BE2C (cell line): ENCODE measurements at regions not wholly inside any gene's neighbourhood (a gene's known extent, or its start where the extent isn't known, plus 50 kb on each side); places are given as distances from the start of the nearest gene placed in this dataset.

Source experiments
- DNase-seq: peaks from one replicate; pipeline ENCODE4 v3.0.0-alpha.2; 2020
- H3K27me3 ChIP-seq: fragments of 250-450 bp; sonication (Bioruptor Pico); 2 replicates; pipeline ENCODE4 v1.5.1; 2020; ENCODE audit warnings: mild to moderate bottlenecking
- H3K36me3 ChIP-seq: fragments of 250-450 bp; sonication (Bioruptor Pico); 2 replicates; pipeline ENCODE4 v1.5.1; 2020; ENCODE audit warnings: mild to moderate bottlenecking
- H3K4me1 ChIP-seq: fragments of 250-450 bp; sonication (Bioruptor Pico); 2 replicates; pipeline ENCODE4 v1.5.1; 2020
- H3K4me3 ChIP-seq: 2 replicates; pipeline ENCODE4 v1.5.1; 2011; ENCODE audit warnings: low read depth, low read length
- H3K9me3 ChIP-seq: fragments of 250-450 bp; sonication (Bioruptor Pico); 2 replicates; pipeline ENCODE4 v1.5.1; 2020
- TF ChIP-seq, protein P1 (sequence below): IDR thresholded peaks from 2 replicates; pipeline ENCODE4 v1.5.1; 2012; ENCODE audit warnings: mild to moderate bottlenecking, low read depth, low read length

DNA sequence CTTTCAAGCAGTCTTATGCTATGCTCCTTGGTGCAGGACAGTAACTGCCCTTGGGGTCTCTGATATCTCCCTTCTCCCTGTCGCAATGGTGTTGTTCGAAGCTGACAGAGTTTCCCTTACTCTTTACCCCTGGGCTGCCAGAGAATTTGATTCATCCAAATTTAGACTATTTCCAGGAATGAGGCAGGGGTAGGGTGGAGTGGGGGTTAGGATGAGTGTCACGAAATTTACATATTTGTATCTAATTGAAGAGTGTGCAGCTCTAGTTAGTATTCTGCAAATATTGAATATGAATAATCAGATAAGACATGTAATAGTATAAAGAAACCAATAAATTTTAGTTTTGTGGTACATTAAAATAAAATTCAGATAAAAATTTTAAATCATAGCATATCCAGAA lies 140.0 kb upstream of the LMO4 start:
- H3K4me1 ChIP-seq: no peaks in the 10 kb centered on the region
- H3K9me3 ChIP-seq: no peaks in the 10 kb centered on the region
- TF ChIP-seq, protein P1, sequence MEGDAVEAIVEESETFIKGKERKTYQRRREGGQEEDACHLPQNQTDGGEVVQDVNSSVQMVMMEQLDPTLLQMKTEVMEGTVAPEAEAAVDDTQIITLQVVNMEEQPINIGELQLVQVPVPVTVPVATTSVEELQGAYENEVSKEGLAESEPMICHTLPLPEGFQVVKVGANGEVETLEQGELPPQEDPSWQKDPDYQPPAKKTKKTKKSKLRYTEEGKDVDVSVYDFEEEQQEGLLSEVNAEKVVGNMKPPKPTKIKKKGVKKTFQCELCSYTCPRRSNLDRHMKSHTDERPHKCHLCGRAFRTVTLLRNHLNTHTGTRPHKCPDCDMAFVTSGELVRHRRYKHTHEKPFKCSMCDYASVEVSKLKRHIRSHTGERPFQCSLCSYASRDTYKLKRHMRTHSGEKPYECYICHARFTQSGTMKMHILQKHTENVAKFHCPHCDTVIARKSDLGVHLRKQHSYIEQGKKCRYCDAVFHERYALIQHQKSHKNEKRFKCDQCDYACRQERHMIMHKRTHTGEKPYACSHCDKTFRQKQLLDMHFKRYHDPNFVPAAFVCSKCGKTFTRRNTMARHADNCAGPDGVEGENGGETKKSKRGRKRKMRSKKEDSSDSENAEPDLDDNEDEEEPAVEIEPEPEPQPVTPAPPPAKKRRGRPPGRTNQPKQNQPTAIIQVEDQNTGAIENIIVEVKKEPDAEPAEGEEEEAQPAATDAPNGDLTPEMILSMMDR: no peak

DNA sequence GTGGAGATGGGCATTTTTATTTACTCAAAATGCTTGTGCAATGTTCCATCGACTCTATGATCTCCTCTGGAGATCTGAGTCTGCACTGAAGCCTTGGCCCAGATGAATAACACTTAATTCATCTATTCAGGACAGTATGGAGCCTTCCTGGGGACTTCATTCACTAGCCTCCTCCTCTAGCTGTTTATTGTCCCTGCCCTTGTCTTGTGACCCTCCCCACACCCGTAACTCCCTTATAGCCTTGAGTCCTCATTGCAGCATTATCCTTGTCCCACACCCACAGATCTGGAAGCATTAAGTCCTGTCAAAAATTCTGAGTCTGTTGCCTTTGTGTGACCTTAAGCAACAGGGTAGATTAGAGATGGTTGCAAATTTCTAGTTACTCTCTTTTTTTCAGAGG lies 138.3 kb upstream of the LMO4 start:
- TF ChIP-seq, protein P1: no peak
- Histone ChIP-seq H3K27me3 (no peaks in the 10 kb centered on the region), H3K9me3 (no peaks in the 10 kb centered on the region)

More for the DNA sequence above, 140.0 kb upstream of the LMO4 start:
- H3K27me3 ChIP-seq: no peaks in the 10 kb centered on the region
- H3K36me3 ChIP-seq: no peaks in the 10 kb centered on the region
- no peak overlapping the region for H3K4me3 ChIP-seq
- no peak for DNase-seq

DNA sequence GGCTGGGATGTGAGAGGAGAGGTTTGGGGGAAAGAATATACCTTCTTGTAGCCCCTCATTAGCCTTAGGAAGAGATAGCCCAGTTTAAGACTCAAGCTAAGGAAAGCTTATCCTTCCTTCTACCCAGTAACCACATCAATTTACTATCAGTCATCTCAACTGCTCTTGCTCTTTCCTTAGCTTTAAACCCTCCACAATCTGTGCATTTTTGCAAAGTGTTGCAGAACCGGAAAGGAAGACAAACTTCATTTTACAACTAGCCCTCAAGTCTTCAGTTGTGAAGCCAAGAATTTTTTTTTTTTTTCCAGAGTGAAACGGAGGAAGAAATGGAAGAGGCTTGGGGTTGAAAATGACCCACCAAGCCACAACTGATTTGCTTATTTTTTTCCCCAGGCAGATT lies 137.0 kb upstream of the LMO4 start:
- no peak for DNase-seq
- H3K4me3 ChIP-seq: no peak overlapping the region
- H3K4me1 ChIP-seq: no peaks in the 10 kb centered on the region
- TF ChIP-seq, protein P1: no peak
- no peaks in the 10 kb centered on the region for H3K36me3 ChIP-seq
- H3K9me3 ChIP-seq: no peaks in the 10 kb centered on the region
- H3K27me3 ChIP-seq: no peaks in the 10 kb centered on the region

More for the DNA sequence above, 138.3 kb upstream of the LMO4 start:
- Histone ChIP-seq H3K4me1 (no peaks in the 10 kb centered on the region), H3K4me3 (no peak overlapping the region), H3K36me3 (no peaks in the 10 kb centered on the region)
- DNase-seq: no peak

DNA sequence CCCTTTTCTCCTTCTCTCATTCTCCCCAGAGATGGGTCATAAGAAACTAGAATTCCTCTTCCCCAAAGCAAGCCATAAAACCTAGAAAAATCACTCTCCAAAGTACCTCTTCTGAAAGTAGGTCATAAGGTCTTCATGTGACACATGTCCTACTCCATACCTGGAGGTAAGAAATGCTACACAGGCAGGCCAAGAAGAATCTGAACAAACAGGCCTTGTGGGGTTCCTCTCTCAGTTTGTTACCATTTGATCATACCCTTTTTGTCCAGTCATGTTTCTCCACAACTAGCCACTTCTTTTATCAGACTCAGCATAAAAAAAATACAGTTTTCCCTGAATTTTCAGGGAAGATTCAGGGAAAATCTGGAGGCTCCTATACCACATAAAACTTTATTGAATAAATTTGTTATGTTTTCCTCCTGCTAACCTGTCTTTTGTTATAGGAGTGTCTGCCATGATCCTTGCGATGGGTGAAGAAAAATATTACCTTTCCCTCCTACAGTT lies 134.4 kb upstream of the LMO4 start:
- H3K27me3 ChIP-seq: no peaks in the 10 kb centered on the region

DNA sequence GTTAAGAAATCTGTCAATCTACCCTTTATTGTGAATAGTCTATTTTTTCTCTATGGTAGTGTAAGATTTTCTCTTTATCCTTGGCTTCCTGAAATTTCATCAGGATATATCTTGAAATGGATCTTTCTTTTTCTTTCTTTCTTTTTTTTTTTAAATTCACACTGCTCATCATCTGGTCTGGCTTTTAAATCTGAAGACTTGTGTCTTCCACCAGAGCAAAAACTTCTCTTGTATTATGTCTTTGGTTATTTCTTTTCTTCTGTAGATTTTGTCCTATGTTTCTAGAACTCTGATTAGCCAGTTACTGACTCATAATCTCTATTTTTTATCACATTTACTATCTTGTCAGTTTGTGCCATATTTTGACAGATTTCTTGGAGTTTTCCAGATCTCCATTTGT lies 133.8 kb upstream of the LMO4 start:
- Histone ChIP-seq H3K36me3 (no peaks in the 10 kb centered on the region), H3K4me1 (no peaks in the 10 kb centered on the region), H3K9me3 (no peaks in the 10 kb centered on the region), H3K4me3 (no peak overlapping the region), H3K27me3 (no peaks in the 10 kb centered on the region)
- TF ChIP-seq, protein P1: no peak
- no peak for DNase-seq

More for the DNA sequence above, 134.4 kb upstream of the LMO4 start:
- Histone ChIP-seq H3K36me3 (no peaks in the 10 kb centered on the region), H3K4me3 (no peak overlapping the region), H3K4me1 (no peaks in the 10 kb centered on the region), H3K9me3 (no peaks in the 10 kb centered on the region)
- TF ChIP-seq, protein P1: no peak
- DNase-seq: no peak

DNA sequence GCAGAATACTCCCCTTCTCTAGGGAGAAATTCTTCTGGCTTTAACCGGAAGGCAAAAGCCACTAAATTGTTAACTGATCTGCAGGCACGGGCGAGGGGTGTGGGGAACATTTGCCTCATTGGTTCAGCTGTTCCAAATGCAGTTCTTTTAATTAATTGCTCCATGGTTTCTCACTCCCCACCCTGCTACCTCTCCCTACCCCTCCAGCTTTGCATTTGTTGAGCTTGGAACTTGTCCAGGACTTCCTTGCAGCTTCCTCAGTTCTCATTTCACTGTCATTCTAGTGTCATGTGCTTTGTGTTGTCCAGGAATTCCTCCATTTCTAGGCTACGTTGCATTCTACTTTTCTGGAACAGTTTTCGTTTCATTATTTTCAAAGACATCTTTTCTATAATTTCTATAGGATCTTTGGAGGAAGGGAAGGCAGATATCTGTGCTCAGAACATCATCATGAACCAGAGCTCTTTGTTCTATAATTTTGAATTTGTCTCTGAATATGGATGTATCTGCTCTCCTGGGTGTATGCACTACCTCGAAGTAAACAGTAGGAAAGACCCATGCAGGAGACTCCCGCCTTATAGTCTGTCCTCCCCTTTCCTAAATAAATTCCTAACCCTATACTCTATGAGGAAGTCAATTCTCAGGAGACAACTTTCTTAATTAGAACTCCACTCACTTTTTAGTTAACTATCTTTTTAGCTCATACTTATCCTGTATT lies 132.4 kb upstream of the LMO4 start:
- TF ChIP-seq, protein P1: no peak
- no peaks in the 10 kb centered on the region for H3K4me1 ChIP-seq
- no peaks in the 10 kb centered on the region for H3K27me3 ChIP-seq
- H3K9me3 ChIP-seq: no peaks in the 10 kb centered on the region
- H3K4me3 ChIP-seq: no peak overlapping the region
- no peak for DNase-seq
- no peaks in the 10 kb centered on the region for H3K36me3 ChIP-seq
